Loucy (cell line): ENCODE measurements at regions not wholly inside any gene's neighbourhood (a gene's known extent, or its start where the extent isn't known, plus 50 kb on each side); places are given as distances from the start of the nearest gene placed in this dataset.

Source experiments
- EZH2phosphoT487 ChIP-seq: fragments of 200-600 bp; IDR thresholded peaks from 2 replicates; pipeline ENCODE4 v1.6.1; 2018; ENCODE audit warnings: antibody characterized with exemption, mild to moderate bottlenecking, moderate library complexity, borderline replicate concordance
- TF ChIP-seq, protein P1 (sequence below): fragments of 200-600 bp; sonication (generic); conservative IDR thresholded peaks from 2 replicates; pipeline ENCODE4 v1.5.1; 2014; ENCODE audit warnings: mild to moderate bottlenecking, antibody characterized with exemption, low read length

GRCh38 chr7:116390363-116390762 is 109.2 kb upstream of the CAV2 start:
- TF ChIP-seq, protein P1, sequence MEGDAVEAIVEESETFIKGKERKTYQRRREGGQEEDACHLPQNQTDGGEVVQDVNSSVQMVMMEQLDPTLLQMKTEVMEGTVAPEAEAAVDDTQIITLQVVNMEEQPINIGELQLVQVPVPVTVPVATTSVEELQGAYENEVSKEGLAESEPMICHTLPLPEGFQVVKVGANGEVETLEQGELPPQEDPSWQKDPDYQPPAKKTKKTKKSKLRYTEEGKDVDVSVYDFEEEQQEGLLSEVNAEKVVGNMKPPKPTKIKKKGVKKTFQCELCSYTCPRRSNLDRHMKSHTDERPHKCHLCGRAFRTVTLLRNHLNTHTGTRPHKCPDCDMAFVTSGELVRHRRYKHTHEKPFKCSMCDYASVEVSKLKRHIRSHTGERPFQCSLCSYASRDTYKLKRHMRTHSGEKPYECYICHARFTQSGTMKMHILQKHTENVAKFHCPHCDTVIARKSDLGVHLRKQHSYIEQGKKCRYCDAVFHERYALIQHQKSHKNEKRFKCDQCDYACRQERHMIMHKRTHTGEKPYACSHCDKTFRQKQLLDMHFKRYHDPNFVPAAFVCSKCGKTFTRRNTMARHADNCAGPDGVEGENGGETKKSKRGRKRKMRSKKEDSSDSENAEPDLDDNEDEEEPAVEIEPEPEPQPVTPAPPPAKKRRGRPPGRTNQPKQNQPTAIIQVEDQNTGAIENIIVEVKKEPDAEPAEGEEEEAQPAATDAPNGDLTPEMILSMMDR: no peak
- TF ChIP-seq EZH2phosphoT487: no peak
